ENCODE measurements at regions not wholly inside any gene's neighbourhood (a gene's known extent, or its start where the extent isn't known, plus 50 kb on each side); places are given as distances from the start of the nearest gene placed in this dataset.

GRCh38 chr11:112425121-112425520, 164.5 kb upstream of the PLET1 start:
- TF ChIP-seq CTCF (IDR thresholded peaks at IDR 0.05; ENCODE audit: borderline replicate concordance): no peak
- H3K4me1 ChIP-seq: no peaks in the 10 kb centered on the region
- no peak overlapping the region for H3K27ac ChIP-seq (replicated peaks)
- intact Hi-C loops (cut with micrococcal nuclease): no loop called here
- no peaks in the 10 kb centered on the region for H3K36me3 ChIP-seq
- no peak overlapping the region for H3K4me3 ChIP-seq
- peaks cover 6% of the 10 kb centered on the region for H3K27me3 ChIP-seq (ENCODE audit: low read depth)
- peaks cover 33% of the 10 kb centered on the region for H3K9me3 ChIP-seq (replicated peaks)
- no peak for DNase-seq

GRCh38 chr11:112437096-112437495, 176.4 kb upstream of the PLET1 start:
- Histone ChIP-seq H3K27ac (replicated peaks) (no peak overlapping the region), H3K9me3 (replicated peaks) (peaks cover 43% of the 10 kb centered on the region), H3K27me3 (ENCODE audit: low read depth) (no peaks in the 10 kb centered on the region), H3K4me3 (no peak overlapping the region), H3K4me1 (no peaks in the 10 kb centered on the region), H3K36me3 (no peaks in the 10 kb centered on the region)
- TF ChIP-seq CTCF (IDR thresholded peaks at IDR 0.05; ENCODE audit: borderline replicate concordance): no peak
- intact Hi-C loops (cut with micrococcal nuclease): no loop called here
- no peak for DNase-seq

DNA sequence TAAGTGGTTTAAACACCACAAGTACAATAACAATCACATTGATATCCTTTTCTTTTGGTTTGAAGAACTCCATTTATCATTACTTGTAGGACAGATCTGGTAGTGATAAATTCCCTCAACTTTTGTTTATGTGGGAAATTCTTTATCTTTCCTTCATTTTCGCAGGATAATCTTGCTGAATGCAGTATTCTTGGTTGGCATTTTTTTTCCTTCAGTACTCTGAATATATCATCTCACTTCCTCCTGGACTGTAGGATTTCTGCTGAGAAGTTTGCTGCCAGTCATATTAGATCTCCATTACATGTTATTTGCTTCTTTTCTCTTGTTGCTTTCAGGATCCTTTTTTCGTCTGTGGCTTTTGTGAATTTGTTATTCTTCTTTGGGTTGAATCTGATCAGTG, 179.0 kb upstream of the PLET1 start:
- Histone ChIP-seq H3K27ac (replicated peaks) (no peak overlapping the region), H3K27me3 (ENCODE audit: low read depth) (no peaks in the 10 kb centered on the region), H3K4me1 (no peaks in the 10 kb centered on the region), H3K4me3 (no peak overlapping the region), H3K9me3 (replicated peaks) (peaks cover 50% of the 10 kb centered on the region), H3K36me3 (no peaks in the 10 kb centered on the region)
- intact Hi-C loops (cut with micrococcal nuclease): no loop called here
- no peak for TF ChIP-seq CTCF (IDR thresholded peaks at IDR 0.05; ENCODE audit: borderline replicate concordance)
- DNase-seq: no peak

DNA sequence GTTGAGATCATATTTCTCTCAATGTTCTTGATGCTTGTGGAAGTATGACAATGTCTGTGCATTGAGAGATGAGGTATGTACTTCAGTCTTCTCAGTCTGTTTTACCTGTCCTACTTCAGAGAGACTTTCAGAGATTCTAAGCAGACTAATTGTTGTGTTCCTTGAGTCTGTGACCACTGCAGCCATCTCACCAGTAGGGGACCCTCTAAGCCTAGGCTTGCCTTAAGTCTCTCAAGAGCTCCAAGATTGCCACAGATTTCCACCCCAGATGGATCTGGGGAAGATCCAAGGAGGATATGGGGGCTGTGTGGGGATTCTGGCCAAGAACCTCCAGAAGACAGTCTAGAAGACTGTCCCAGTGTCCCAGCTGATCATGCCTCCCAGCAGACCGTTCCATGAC, 179.9 kb upstream of the PLET1 start:
- Histone ChIP-seq H3K27ac (replicated peaks) (no peak overlapping the region), H3K4me3 (no peak overlapping the region), H3K36me3 (no peaks in the 10 kb centered on the region), H3K4me1 (no peaks in the 10 kb centered on the region), H3K9me3 (replicated peaks) (peaks cover 59% of the 10 kb centered on the region), H3K27me3 (ENCODE audit: low read depth) (no peaks in the 10 kb centered on the region)
- intact Hi-C loops (cut with micrococcal nuclease): no loop called here
- DNase-seq: no peak
- no peak for TF ChIP-seq CTCF (IDR thresholded peaks at IDR 0.05; ENCODE audit: borderline replicate concordance)

- no peaks in the 10 kb centered on the region for H3K4me1 ChIP-seq
- TF ChIP-seq CTCF (IDR thresholded peaks at IDR 0.05; ENCODE audit: borderline replicate concordance): no peak
- no peaks in the 10 kb centered on the region for H3K36me3 ChIP-seq
- H3K9me3 ChIP-seq (replicated peaks): peaks cover 25% of the 10 kb centered on the region
- no peak for DNase-seq
- H3K27ac ChIP-seq (replicated peaks): no peak overlapping the region
- intact Hi-C loops (cut with micrococcal nuclease): no loop called here
- H3K27me3 ChIP-seq (ENCODE audit: low read depth): no peaks in the 10 kb centered on the region
- H3K4me3 ChIP-seq: no peak overlapping the region
Measured at GRCh38 chr11:112448168-112448567, 187.5 kb upstream of the PLET1 start.

- Histone ChIP-seq H3K9me3 (replicated peaks) (peaks cover 20% of the 10 kb centered on the region), H3K27me3 (ENCODE audit: low read depth) (no peaks in the 10 kb centered on the region), H3K36me3 (no peaks in the 10 kb centered on the region), H3K4me1 (no peaks in the 10 kb centered on the region), H3K4me3 (no peak overlapping the region), H3K27ac (replicated peaks) (no peak overlapping the region)
- TF ChIP-seq CTCF (IDR thresholded peaks at IDR 0.05; ENCODE audit: borderline replicate concordance): no peak
- intact Hi-C loops (cut with micrococcal nuclease): no loop called here
- no peak for DNase-seq
Measured at GRCh38 chr11:112448806-112449205, 188.1 kb upstream of the PLET1 start.
